H7 (cell line): ENCODE measurements at regions not wholly inside any gene's neighbourhood (a gene's known extent, or its start where the extent isn't known, plus 50 kb on each side); places are given as distances from the start of the nearest gene placed in this dataset.
A peak's percentile ranks its signal among the peaks of the same experiment; 100 is the strongest.

Experiments used
- DNase-seq: peaks from one replicate; pipeline ENCODE4 v3.0.0; 2012
- H3K27me3 ChIP-seq: 2 replicates; pipeline ENCODE4 v1.6.0; 2011; ENCODE audit warnings: mild to moderate bottlenecking, low read length; ENCODE audit not compliant: control insufficient read depth, insufficient read depth
- H3K36me3 ChIP-seq: replicated peaks from 2 replicates; pipeline ENCODE4 v1.5.1; 2011; ENCODE audit warnings: low read length; ENCODE audit not compliant: control insufficient read depth, insufficient read depth
- H3K4me3 ChIP-seq: 2 replicates; pipeline ENCODE4 v1.5.1; 2011; ENCODE audit warnings: low read depth, mild to moderate bottlenecking, control low read depth, low read length, moderate library complexity; ENCODE audit not compliant: insufficient read depth

GRCh38 chr2:140178234-140178633 is 1398.0 kb upstream of the NXPH2 start:
- H3K27me3 ChIP-seq = no peaks in the 10 kb centered on the region
- no peak for DNase-seq
- H3K36me3 ChIP-seq = no peaks in the 10 kb centered on the region
- no peak overlapping the region for H3K4me3 ChIP-seq

GRCh38 chr2:140177086-140177485 is 1396.9 kb upstream of the NXPH2 start:
- H3K36me3 ChIP-seq = no peaks in the 10 kb centered on the region
- H3K4me3 ChIP-seq = no peak overlapping the region
- no peaks in the 10 kb centered on the region for H3K27me3 ChIP-seq
- no peak for DNase-seq

- DNase-seq = no peak
- H3K4me3 ChIP-seq = no peak overlapping the region
- no peaks in the 10 kb centered on the region for H3K36me3 ChIP-seq
Observed at GRCh38 chr2:140173790-140174189, 1393.6 kb upstream of the NXPH2 start.

GRCh38 chr2:140164449-140164848 is 1384.3 kb upstream of the NXPH2 start:
- H3K4me3 ChIP-seq = no peak overlapping the region
- H3K27me3 ChIP-seq = no peaks in the 10 kb centered on the region
- H3K36me3 ChIP-seq = no peaks in the 10 kb centered on the region
- no peak for DNase-seq

More at GRCh38 chr2:140173790-140174189, 1393.6 kb upstream of the NXPH2 start:
- H3K27me3 ChIP-seq = no peaks in the 10 kb centered on the region

- Histone ChIP-seq H3K4me3 (no peak overlapping the region), H3K36me3 (no peaks in the 10 kb centered on the region), H3K27me3 (no peaks in the 10 kb centered on the region)
- no peak for DNase-seq
Observed at GRCh38 chr2:140158259-140158658, 1378.1 kb upstream of the NXPH2 start.

GRCh38 chr2:140157816-140158215 is 1377.6 kb upstream of the NXPH2 start:
- no peaks in the 10 kb centered on the region for H3K36me3 ChIP-seq
- no peak overlapping the region for H3K4me3 ChIP-seq
- DNase-seq = no peak
- no peaks in the 10 kb centered on the region for H3K27me3 ChIP-seq

- Histone ChIP-seq H3K4me3 (no peak overlapping the region), H3K27me3 (no peaks in the 10 kb centered on the region), H3K36me3 (no peaks in the 10 kb centered on the region)
- DNase-seq = no peak
Observed at GRCh38 chr2:140154706-140155105, 1374.5 kb upstream of the NXPH2 start.

- H3K4me3 ChIP-seq = no peak overlapping the region
- DNase-seq = no peak
Observed at GRCh38 chr2:140154271-140154670, 1374.1 kb upstream of the NXPH2 start.

GRCh38 chr2:140144611-140145010 is 1364.4 kb upstream of the NXPH2 start:
- Histone ChIP-seq H3K36me3 (no peaks in the 10 kb centered on the region), H3K4me3 (no peak overlapping the region), H3K27me3 (no peaks in the 10 kb centered on the region)
- DNase-seq = no peak

More at GRCh38 chr2:140154271-140154670, 1374.1 kb upstream of the NXPH2 start:
- H3K27me3 ChIP-seq = no peaks in the 10 kb centered on the region
- H3K36me3 ChIP-seq = no peaks in the 10 kb centered on the region

- DNase-seq = no peak
- H3K36me3 ChIP-seq = no peaks in the 10 kb centered on the region
- H3K27me3 ChIP-seq = no peaks in the 10 kb centered on the region
- no peak overlapping the region for H3K4me3 ChIP-seq
Observed at GRCh38 chr2:140138736-140139135, 1358.5 kb upstream of the NXPH2 start.

- Histone ChIP-seq H3K27me3 (no peaks in the 10 kb centered on the region), H3K4me3 (no peak overlapping the region), H3K36me3 (no peaks in the 10 kb centered on the region)
- DNase-seq = peak; percentile 7
Observed at GRCh38 chr2:140136861-140137260, 1356.7 kb upstream of the NXPH2 start.

GRCh38 chr2:140136366-140136765 is 1356.2 kb upstream of the NXPH2 start:
- H3K4me3 ChIP-seq = no peak overlapping the region
- DNase-seq = no peak
- H3K27me3 ChIP-seq = no peaks in the 10 kb centered on the region
- H3K36me3 ChIP-seq = no peaks in the 10 kb centered on the region

- Histone ChIP-seq H3K4me3 (no peak overlapping the region), H3K27me3 (no peaks in the 10 kb centered on the region), H3K36me3 (no peaks in the 10 kb centered on the region)
- no peak for DNase-seq
Observed at GRCh38 chr2:140128909-140129308, 1348.7 kb upstream of the NXPH2 start.

- Histone ChIP-seq H3K36me3 (no peaks in the 10 kb centered on the region), H3K4me3 (no peak overlapping the region), H3K27me3 (no peaks in the 10 kb centered on the region)
- DNase-seq = no peak
Observed at GRCh38 chr2:140122001-140122400, 1341.8 kb upstream of the NXPH2 start.

GRCh38 chr2:140117386-140117785 is 1337.2 kb upstream of the NXPH2 start:
- H3K36me3 ChIP-seq = no peaks in the 10 kb centered on the region
- DNase-seq = no peak

GRCh38 chr2:140108706-140109475 is 1328.7 kb upstream of the NXPH2 start:
- Histone ChIP-seq H3K27me3 (no peaks in the 10 kb centered on the region), H3K36me3 (no peaks in the 10 kb centered on the region), H3K4me3 (no peak overlapping the region)
- no peak for DNase-seq

More at GRCh38 chr2:140117386-140117785, 1337.2 kb upstream of the NXPH2 start:
- no peaks in the 10 kb centered on the region for H3K27me3 ChIP-seq
- no peak overlapping the region for H3K4me3 ChIP-seq
